HG02588 (cell line): ENCODE measurements at regions not wholly inside any gene's neighbourhood (a gene's known extent, or its start where the extent isn't known, plus 50 kb on each side); places are given as distances from the start of the nearest gene placed in this dataset.
"Not testable (repeated sequence)": the region's sequence is repeated elsewhere in the genome, so short reads cannot be mapped to it uniquely, and the experiment has no call there.

Experiments used
- ATAC-seq: cut with Tn5 transposase; IDR thresholded peaks from one replicate; pipeline ENCODE4 v1.9.1; 2021; ENCODE audit warnings: mild to moderate bottlenecking, moderate library complexity; ENCODE audit not compliant: unreplicated experiment

DNA sequence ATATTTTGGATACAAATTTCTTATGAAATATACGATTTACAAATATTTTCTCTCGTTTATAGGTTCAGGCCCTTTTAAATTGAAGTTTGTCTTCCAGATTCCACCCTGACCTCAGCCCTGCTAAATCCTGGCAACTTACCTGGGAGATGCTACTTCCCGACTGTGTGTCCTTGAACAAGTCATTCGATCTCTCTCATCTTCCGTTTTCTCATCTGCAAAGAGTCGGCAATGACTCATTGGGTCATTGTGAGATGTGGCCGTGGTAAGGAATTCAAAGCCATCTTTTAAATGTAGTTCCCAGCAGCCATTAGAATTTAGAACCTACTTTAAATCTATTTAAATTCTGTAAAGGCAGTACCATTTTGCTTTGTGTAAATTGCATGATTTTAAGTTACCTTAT lies 72.5 kb downstream of the LHX2 start:
- no peak for ATAC-seq

DNA sequence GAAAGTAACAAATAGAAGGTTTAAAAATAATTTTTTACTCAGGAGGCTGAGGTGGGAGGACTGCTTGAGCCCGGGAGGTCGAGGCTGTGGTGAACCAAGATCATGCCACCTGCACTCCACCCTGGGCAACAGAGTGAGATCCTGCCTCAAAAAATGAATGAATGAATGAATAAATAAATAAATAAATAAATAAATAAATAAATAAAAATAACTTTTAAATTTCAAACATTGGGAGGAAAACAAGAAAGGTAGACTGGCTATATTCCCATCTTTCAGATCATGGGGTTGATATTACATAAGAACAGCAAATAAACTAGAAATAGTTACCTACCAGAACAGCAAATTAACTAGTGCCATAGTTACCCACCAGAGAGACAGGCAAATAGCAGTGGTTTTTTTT lies 75.7 kb downstream of the LHX2 start:
- no peak for ATAC-seq

DNA sequence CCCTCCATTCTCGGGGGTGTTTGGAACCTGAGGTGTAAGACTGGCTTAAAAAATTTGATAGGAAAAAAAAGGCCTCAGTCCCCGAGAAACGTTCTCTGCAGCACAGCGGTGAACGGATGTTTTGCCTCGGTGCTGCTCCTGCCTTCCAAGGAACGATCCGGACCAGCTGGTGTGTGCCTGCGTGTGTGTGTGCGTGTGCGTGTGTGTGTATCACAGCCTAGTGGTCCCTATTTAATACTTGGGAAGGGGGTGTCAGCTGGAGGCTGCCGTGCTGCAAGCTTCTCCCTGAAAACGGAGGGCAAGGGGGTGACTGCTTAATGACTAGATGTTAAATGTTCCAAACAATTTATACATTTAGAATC lies 76.9 kb downstream of the LHX2 start:
- no peak for ATAC-seq

DNA sequence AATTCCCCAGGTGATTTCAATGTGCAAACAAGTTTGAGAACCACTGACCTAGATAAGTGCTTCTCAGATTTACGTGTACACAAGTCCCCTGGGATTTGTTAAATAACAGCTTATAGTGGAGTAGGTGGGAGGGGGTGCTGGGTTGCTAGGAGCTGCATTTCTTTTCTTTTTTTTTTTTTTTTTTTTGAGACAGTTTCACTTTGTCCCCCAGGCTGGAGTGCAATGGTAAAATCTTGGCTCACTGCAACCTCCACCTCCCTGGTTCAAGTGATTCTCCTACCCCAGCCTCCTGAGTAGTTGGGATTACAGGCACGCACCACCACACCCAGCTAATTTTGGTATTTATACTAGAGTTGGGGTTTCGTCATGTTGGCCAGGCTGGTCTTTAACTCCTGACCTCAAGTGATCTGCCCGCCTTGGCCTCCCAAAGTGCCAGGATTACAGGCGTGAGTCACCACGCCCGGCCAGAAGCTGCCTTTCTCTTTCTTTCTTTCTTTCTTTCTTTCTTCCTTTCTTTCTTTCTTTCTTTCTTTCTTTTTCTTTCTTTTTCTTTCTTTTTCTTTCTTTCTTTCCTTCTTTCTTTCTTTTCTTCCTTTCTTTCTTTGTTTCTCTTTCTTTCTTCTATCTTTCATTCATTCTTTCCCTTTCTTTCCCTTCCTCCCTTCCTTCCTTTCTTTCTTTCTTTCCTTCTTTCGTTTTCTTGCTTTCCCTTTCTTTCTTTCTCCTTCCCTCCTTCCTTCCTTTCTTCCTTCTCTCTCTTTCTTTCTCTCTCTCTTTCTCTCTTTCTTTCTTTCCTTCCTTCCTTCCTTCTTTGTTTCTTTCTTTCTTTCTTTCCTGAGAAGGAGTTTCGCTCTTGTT lies 78.3 kb downstream of the LHX2 start:
- ATAC-seq: not testable (repeated sequence)

DNA sequence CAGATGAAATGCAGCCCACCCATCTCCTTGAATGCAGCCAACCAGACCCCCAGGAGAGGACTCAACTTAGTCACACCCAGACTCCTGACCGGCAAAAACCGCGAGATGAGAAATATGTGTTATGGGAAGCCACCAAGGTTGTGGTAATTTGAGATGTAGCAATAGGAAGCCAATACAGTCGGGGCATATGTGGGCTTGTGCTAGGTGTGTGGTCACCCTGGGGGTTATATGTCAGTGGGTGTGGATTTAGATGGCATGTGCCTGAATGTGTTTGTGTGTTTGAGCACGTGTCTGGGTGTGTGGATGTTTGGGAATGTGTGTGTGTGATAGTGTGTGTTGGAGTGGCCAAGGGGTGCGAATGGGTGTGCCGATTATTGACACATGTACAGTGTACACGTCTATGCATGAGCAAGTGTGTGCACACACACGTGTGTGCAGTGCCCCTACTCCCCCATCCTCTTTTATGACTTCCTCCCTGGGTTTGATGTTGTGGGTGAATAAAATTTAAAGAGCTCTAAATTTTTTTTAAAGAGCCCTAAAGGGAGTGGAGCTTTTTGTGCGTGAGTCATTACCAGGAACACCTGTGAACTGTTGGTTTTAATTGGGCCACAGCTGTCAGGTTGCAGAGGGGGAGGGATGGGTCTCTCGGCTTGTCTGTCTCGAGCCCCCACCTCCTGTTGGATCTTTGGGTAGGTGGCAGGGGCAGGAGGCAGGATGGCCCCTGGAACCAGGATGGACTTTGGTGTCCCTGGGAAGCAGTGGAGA lies 86.8 kb downstream of the LHX2 start:
- no peak for ATAC-seq

DNA sequence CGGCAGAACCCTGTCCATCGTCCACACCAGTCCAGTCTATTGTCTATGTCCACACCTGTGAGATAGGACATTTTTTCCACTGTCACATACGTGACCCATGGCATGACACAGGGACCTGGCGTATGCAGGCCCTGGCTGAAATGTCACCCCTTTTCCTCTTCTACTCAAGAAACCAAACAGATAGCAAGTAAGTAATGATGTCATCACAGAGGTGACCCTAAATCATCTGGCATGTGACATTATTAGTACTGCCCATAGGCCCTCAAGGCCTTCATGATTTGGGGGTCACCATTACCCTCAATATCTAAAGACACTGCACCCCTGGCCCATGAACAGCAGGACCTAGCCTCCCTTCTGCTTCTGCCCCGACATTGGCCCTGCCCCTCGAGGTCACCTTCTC lies 88.3 kb downstream of the LHX2 start:
- no peak for ATAC-seq

DNA sequence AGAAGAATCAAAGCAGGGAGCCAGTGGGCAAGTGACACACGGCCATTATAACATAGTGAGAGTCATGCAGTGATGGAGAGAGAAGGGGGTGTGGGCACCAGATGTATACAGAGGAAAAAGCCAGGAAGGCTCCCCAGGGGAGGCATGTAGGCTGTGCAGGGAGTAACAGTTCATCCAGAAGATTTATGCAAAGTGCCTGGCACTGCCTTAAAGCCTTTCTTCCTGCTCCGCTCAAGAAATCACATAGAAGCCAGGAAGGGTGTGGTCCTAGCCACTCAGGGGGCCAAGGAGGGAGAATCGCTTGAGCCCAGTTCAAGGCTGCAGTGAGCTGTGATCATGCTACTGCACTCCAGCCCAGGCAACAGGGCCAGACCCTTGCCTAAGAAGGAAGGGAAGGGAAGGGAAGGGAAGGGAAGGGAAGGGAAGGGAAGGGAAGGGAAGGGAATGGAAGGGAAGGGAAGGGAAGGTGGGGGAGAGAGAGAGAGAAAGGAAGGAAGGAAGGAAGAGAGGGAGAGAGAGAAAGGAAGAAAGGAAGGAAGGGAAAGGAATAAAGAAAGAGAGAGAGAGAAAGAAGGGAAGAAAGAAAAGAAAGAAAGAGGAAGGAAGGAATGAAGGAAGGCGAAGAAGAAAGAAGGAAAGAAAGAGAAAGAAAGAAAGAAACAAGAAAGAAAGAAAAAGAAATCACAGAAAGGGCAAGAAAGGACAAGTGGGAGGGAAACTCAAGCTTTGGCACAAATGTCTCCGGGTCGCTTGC lies 89.8 kb downstream of the LHX2 start:
- ATAC-seq: no peak

DNA sequence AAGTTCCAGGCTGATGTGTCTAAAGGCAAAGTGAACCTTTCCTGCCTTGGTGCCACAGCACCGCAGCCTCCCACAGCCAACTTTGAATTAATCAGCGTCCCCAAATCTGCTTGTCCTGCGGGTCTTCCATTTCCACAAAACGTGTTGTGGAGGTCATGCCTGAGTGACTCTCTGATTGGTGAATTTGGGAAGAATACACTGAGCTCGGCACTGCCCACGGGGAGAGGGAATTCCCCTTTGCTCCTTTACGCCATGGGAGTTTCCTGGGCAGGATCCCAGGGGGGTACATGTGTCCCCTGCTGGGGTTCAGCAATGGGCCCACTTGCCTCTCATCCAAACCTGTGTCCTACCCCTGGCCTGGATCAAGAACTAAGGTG lies 90.4 kb downstream of the LHX2 start:
- ATAC-seq: no peak

DNA sequence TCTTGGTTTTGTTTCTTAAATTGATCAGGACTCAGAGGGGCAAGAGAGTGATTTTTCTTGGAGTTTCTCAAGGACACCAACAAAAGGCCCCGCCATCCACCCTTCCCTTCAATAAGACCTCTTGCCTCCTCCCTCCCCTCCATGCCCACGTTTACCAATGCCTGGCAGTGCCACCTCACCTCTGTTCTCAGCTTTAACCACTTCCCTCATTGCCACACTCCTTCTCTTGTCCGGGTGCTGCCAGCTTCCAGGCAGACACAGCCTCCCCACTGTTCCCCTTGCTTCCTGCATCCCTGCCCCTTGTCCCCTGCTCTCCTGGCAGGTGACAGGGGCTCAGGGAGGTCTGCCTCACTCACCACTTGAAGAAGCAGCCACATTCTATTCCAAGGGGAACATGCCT lies 90.8 kb downstream of the LHX2 start:
- ATAC-seq: no peak

DNA sequence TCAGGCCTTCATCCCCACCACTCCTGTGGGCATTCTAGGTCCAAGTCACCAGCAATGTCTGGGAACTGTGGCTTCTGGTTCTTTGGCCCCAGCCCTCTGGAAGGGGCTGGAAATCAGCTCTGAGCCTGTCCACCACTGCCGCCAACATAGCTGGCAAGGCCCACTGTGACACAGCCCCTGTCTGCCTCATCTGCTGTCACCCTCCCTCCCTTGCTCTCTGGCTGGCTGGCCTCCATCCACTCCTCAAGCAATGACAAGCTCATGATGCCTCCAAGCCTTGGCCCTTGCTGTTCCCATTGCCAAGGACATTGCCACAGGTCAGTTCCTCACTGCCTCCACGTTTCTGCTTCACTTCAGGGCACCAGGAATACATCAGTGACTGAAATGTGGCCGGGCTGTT lies 93.7 kb downstream of the LHX2 start:
- no peak for ATAC-seq

DNA sequence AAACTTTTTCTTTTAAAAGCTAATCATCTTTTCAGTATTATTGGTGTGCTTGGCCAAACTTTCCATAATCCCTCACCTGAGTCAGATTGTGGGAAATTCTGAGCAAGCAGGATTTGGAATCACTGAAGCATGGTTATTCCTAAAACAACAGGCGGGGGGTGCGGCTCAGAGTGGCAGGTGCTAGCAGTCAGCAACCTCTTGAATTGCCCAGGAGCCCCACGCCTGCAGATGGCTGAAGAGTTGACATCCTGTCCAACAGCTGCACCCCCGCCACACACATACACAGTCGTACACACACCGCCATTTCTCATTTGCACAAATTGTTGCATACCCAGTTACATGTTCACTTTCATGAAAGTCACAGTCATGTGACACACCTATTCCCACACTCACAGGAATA lies 96.6 kb downstream of the LHX2 start:
- ATAC-seq: no peak

DNA sequence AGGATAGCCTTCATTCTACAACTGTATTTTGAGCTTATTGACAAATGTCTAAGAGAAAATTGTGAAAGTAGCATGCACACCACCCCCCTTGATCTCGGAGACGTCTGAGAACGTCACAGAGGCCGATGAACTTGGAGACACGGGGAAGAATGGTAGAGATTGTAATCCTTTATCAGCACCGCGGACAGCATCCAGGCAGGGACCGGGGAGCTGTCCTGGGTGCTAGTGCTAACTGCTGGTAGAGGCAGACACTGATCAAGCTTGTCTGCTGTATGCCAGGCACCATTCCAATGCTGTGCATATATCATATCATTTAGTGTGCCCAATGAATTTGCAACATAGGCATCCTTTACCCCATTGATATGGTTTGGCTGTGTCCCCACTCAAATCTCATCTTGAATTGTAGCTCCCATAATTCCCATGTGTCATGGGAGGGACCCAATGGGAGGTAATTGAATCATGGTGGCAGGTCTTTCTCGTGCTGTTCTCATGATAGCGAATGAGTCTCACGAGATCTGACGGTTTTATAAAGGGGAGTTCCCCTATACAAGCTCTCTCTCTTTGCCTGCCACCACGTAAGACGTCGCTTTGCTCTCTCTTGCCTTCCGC lies 98.8 kb downstream of the LHX2 start:
- ATAC-seq: no peak

DNA sequence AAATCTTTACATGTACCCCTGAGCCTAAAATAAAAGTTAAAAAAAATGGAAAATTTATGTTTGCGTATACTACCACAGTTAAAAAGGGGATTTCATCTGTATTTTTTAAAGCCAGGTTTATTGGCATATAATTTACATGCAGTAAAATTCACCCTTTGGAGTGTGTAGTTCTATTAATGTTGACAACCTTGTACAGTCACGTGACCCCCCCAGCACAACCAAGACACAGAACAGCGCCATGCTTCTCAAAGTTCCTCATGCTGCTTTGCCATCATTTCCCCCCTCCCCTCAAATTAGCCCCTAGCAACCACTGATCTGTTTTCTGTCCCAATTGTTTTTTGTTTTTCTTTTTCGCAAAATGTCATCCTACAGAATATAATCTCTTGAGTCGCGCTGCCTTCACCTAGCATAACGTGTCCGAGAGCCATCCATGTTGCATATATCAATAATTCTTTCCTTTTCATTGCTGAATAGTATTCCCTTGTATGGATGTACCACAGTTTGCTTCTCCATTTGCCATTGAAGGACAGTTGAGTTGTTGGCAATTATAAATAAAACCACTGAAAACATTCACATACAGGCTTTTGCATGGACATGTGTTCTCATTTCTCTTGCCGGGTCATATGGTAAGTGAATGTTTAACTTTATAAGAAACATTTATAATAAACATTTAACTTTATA lies 105.3 kb downstream of the LHX2 start:
- ATAC-seq: no peak

DNA sequence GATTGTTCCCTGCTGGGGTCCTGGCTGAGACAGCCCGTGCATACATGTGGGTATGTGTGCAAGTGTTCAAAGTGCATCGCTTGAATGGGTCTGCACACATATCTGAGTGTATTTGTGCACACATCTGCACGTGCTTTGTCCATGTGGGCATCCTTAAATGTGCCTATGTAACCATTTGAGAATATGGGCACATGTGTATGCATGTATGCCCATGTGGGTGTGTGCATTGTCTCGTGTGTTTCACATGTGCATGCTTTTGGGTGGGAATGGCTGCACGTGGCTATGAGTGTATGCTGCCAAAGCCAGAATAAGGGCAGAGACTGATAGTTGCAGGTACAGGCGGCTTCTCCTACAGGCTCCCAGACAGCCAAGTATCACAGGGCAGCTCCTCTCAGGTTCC lies 107.3 kb downstream of the LHX2 start:
- no peak for ATAC-seq

DNA sequence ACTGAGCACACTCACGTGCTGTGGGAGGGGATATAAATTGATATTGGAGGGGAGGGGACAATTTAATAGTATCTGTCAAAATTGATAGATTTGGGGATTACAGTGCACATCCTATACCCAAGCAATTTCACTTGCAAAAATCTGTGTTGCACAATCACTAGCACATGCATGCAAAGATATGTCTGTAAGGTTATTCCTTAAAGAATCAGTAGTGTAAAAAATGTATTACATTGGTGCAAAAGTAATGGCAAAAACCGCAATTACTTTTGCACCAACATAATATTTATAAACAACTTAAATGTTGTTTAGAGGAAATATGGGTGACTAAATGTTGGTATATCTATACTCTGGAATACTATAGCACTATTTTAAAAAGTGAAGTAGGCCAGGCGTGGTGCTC lies 108.7 kb downstream of the LHX2 start:
- no peak for ATAC-seq

DNA sequence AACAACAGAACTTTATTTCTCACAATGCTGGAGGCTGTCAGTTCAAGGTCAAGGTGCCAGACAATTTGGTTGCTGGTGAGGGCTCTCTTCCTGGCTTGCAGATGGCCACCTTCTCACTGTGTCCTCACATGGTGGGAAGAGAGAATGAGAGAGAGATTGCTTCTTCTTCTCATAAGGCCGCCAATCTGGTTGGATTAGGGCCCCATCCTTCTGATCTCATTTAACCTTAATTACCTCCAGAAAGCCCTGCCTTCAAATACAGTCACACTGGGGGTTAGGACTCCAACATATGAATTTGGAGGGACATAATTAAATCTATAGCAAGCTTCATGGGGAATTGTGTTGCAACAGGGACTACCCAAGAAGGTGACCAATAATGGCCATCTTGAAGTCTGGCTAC lies 110.2 kb downstream of the LHX2 start:
- no peak for ATAC-seq

DNA sequence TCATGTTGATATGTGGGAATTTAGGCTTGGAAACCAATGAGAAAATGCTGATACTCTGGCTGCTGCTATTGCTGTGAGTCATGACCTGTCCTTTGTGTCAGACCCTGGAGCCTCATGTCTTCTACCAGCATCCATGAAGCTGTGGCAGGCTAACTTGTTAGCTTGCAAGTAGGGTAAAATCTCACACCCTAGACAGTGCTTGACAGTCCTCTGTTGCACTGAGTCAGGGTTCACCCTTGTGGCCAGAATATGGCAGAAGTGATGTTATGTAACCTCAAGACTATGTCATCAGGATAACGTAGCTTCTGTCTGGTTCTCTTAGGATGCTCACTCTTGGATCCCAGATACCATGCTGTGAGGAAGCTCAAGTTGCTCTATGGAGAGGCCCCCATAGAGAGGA lies 110.8 kb downstream of the LHX2 start:
- no peak for ATAC-seq

DNA sequence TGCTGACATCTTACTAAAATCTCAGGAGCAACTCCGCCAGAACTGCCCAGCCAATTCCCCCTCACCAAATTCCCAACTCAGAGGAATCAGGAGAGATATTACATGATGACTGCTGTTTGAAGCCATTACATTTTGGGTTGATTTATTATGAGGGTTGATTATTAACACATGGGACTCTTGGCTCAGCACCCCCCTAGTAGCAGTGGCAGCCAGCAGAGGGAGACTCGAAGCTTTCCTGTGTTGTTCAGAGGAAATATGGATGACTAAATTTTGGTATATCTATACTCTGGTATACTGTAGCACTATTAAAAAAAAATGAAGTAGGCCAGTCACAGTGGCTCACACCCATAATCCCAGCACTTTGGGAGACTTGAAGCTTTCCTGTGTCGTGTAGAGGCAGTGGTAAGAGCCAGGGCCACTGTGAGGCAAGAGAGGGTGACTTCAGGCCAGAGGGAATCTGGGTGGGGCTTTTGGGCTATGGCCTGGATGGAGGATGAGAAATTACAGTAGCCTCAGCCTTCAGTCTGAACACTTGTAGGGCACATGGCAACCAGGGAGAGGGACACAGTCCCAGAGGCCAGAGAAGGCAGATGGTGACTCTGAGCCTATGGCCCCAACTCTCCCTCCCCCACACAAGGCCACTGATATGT lies 111.4 kb downstream of the LHX2 start:
- no peak for ATAC-seq

DNA sequence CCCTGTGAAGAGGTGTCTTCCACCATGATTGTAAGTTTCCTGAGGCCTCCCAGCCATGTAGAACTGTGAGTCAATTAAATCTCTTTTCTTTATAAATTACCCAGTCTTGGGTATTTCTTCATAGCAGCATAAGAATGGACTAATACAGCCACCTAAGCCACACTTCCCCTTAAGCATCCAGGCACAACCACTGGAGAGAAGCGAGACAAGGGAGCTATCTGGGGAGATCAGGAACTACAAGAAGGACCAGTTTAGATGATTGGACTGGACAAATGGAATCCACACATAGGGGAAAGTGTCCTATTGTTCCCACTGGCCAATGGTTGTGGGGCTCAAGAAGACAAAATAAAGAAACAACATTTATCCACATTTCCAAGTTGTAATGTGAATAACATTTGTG lies 112.1 kb downstream of the LHX2 start:
- ATAC-seq: not testable (repeated sequence)
